ENCODE measurements at regions not wholly inside any gene's neighbourhood (a gene's known extent, or its start where the extent isn't known, plus 50 kb on each side); places are given as distances from the start of the nearest gene placed in this dataset.

GRCh38 chr12:3980504-3981272 lies 107.5 kb upstream of the PARP11 start:
- TF ChIP-seq CTCF (IDR thresholded peaks at IDR 0.05; ENCODE audit: low read depth, low read length, poor library complexity, severe bottlenecking) (no peak), EZH2phosphoT487 (IDR thresholded peaks at IDR 0.05; ENCODE audit: borderline replicate concordance, low read length) (no peak)

Data from DOHH2 (cell line).